ENCODE measurements at regions not wholly inside any gene's neighbourhood (a gene's known extent, or its start where the extent isn't known, plus 50 kb on each side); places are given as distances from the start of the nearest gene placed in this dataset.

DNA sequence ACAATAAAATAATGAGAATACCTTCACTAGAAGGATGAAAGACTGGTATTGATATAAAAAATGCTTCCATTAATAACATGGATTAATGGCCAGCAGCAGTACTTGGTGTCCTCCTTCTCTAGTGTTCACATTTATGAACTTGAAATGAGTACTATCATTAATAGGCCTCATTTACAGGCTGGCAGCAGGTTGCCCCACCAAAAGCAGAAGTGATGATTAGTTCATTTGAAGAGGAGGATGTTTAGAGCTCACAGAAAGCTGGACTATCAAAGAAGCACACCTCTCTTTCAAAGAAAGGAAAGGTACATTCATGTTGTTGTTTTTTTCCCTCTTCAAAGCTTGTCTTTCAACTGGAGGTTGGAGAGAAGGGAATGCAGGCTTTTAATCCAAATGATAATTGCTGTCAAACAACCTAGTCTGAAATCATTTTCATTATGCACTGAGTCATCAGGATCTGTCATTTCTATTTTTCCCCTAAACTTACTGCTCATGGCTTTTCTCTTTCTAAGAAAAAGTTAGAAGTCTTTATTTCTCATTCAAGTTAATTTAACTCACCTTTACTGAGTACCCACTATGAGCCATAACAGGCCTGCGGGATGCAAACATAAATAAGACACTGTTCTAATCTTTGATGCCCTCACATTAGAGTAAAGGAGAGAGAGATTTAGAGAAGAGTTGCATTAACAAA, 157.9 kb upstream of the GRIP1 start:
- Mint-ChIP-seq H3K9me3 (ENCODE audit: unreplicated experiment) (peaks cover 2% of the 10 kb centered on the region), H3K27ac (ENCODE audit: unreplicated experiment) (no peak overlapping the region), H3K4me3 (ENCODE audit: unreplicated experiment) (no peak overlapping the region), H3K27me3 (ENCODE audit: unreplicated experiment) (no peaks in the 10 kb centered on the region), H3K36me3 (ENCODE audit: unreplicated experiment) (no peaks in the 10 kb centered on the region), H3K4me1 (ENCODE audit: low read depth, unreplicated experiment) (no peaks in the 10 kb centered on the region)
- no peak for DNase-seq
- no peak for TF ChIP-seq CTCF (IDR thresholded peaks at IDR 0.05; ENCODE audit: partially characterized antibody, unreplicated experiment)

GRCh38 chr12:66837311-66837627, 158.4 kb upstream of the GRIP1 start:
- no peaks in the 10 kb centered on the region for H3K4me1 Mint-ChIP-seq (ENCODE audit: low read depth, unreplicated experiment)
- H3K36me3 Mint-ChIP-seq (ENCODE audit: unreplicated experiment): no peaks in the 10 kb centered on the region
- H3K4me3 Mint-ChIP-seq (ENCODE audit: unreplicated experiment): no peak overlapping the region
- H3K27ac Mint-ChIP-seq (ENCODE audit: unreplicated experiment): no peak overlapping the region
- no peaks in the 10 kb centered on the region for H3K27me3 Mint-ChIP-seq (ENCODE audit: unreplicated experiment)
- no peak for DNase-seq
- TF ChIP-seq CTCF (IDR thresholded peaks at IDR 0.05; ENCODE audit: partially characterized antibody, unreplicated experiment): no peak
- peaks cover 2% of the 10 kb centered on the region for H3K9me3 Mint-ChIP-seq (ENCODE audit: unreplicated experiment)

DNA sequence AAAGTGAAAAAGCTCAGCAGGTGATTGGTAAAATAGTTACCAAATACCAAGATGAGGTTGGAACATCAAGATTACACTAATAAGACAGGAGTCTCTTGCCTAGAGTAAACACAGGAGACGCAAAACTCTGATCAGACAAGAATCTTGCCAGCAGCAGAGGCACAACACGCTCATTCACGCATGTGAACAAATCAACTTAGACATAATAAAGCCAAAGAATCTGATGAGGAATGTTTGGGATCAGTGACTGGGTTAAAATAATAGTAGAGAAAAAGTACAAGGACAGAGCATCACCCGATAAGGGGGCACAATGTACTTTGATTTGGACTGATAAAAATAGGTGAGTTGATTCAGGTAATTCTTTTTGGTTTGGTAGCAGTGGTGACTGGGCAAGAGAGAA, 159.5 kb upstream of the GRIP1 start:
- Mint-ChIP-seq H3K36me3 (ENCODE audit: unreplicated experiment) (no peaks in the 10 kb centered on the region), H3K4me1 (ENCODE audit: low read depth, unreplicated experiment) (no peaks in the 10 kb centered on the region), H3K9me3 (ENCODE audit: unreplicated experiment) (peaks cover 2% of the 10 kb centered on the region), H3K27ac (ENCODE audit: unreplicated experiment) (no peak overlapping the region), H3K4me3 (ENCODE audit: unreplicated experiment) (no peak overlapping the region), H3K27me3 (ENCODE audit: unreplicated experiment) (no peaks in the 10 kb centered on the region)
- DNase-seq: no peak
- no peak for TF ChIP-seq CTCF (IDR thresholded peaks at IDR 0.05; ENCODE audit: partially characterized antibody, unreplicated experiment)

- no peak for TF ChIP-seq CTCF (IDR thresholded peaks at IDR 0.05; ENCODE audit: partially characterized antibody, unreplicated experiment)
- H3K4me3 Mint-ChIP-seq (ENCODE audit: unreplicated experiment): no peak overlapping the region
- H3K27ac Mint-ChIP-seq (ENCODE audit: unreplicated experiment): no peak overlapping the region
- no peaks in the 10 kb centered on the region for H3K36me3 Mint-ChIP-seq (ENCODE audit: unreplicated experiment)
- no peaks in the 10 kb centered on the region for H3K27me3 Mint-ChIP-seq (ENCODE audit: unreplicated experiment)
- no peaks in the 10 kb centered on the region for H3K9me3 Mint-ChIP-seq (ENCODE audit: unreplicated experiment)
- DNase-seq: no peak
- peaks cover 1% of the 10 kb centered on the region for H3K4me1 Mint-ChIP-seq (ENCODE audit: low read depth, unreplicated experiment)
Observed at GRCh38 chr12:66848967-66849366, 170.1 kb upstream of the GRIP1 start.

DNA sequence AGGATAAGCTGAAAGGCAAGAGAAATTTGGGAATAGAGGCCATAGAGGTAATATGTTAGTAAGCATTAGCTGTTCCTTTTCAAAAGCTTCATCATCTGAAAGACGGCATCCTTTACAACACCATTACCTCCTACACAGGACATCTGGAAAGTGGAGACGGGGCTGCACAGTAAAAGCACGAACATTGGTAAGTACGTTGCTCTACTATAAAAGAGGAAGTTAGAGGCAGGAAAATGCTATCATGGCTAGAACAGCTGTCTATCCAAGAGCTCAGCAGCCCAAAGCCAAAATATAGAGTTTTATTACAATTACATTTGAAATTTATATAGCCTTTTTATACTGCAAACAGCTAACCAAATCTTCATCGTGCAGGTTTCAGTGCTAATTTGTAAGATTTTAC, 172.3 kb upstream of the GRIP1 start:
- no peak for DNase-seq
- H3K4me1 Mint-ChIP-seq (ENCODE audit: low read depth, unreplicated experiment): peaks cover 1% of the 10 kb centered on the region
- no peak for TF ChIP-seq CTCF (IDR thresholded peaks at IDR 0.05; ENCODE audit: partially characterized antibody, unreplicated experiment)
- H3K36me3 Mint-ChIP-seq (ENCODE audit: unreplicated experiment): no peaks in the 10 kb centered on the region
- no peak overlapping the region for H3K27ac Mint-ChIP-seq (ENCODE audit: unreplicated experiment)
- H3K4me3 Mint-ChIP-seq (ENCODE audit: unreplicated experiment): no peak overlapping the region
- no peaks in the 10 kb centered on the region for H3K27me3 Mint-ChIP-seq (ENCODE audit: unreplicated experiment)
- no peaks in the 10 kb centered on the region for H3K9me3 Mint-ChIP-seq (ENCODE audit: unreplicated experiment)
